Keratinocyte (primary cell): ENCODE measurements at regions not wholly inside any gene's neighbourhood (a gene's known extent, or its start where the extent isn't known, plus 50 kb on each side); places are given as distances from the start of the nearest gene placed in this dataset.
A peak's percentile ranks its signal among the peaks of the same experiment; 100 is the strongest.
"Not testable (repeated sequence)": the region's sequence is repeated elsewhere in the genome, so short reads cannot be mapped to it uniquely, and the experiment has no call there.

Source experiments
- DNase-seq: peaks from one replicate; pipeline ENCODE4 v3.0.0-alpha.2; 2011; ENCODE audit warnings: low read depth, missing footprints, low spot score
- FAIRE-seq: peaks from 2 replicates; lab custom pipeline; 2011; peaks lifted over from hg19 to GRCh38; lab: Jason Lieb, UNC
- H2AFZ ChIP-seq: 2 replicates; pipeline ENCODE4 v1.6.0; 2012; ENCODE audit warnings: low read length, control low read depth, inconsistent platforms; ENCODE audit not compliant: control insufficient read depth
- H3K27ac ChIP-seq: 2 replicates; pipeline ENCODE4 v1.5.1; 2011; ENCODE audit warnings: low read length; ENCODE audit not compliant: control insufficient read depth, insufficient read depth
- H3K27me3 ChIP-seq: 3 replicates; pipeline ENCODE4 v1.6.0; 2011; ENCODE audit warnings: low read length; ENCODE audit not compliant: control insufficient read depth, insufficient read depth; ENCODE audit errors: extremely low read depth
- H3K36me3 ChIP-seq, 2 experiments: 2 replicates in 1 of 2; 3 replicates in 1 of 2; pipeline ENCODE4 v1.5.1; 2011; ENCODE audit warnings: low read length in 2 of 2, mild to moderate bottlenecking in 1 of 2; ENCODE audit not compliant: control insufficient read depth in 2 of 2, insufficient read depth in 2 of 2; ENCODE audit errors: extremely low read depth in 1 of 2
- H3K4me1 ChIP-seq: 3 replicates; pipeline ENCODE4 v1.5.1; 2011; ENCODE audit warnings: low read length; ENCODE audit not compliant: control insufficient read depth, insufficient read depth; ENCODE audit errors: extremely low read depth
- H3K4me2 ChIP-seq: 3 replicates; pipeline ENCODE4 v1.6.0; 2011; ENCODE audit warnings: low read depth, low read length; ENCODE audit not compliant: control insufficient read depth, insufficient read depth; ENCODE audit errors: extremely low read depth
- H3K4me3 ChIP-seq, 3 experiments: fragments of 200-600 bp in 1 of 3; sonication (generic) in 1 of 3; 2 replicates in 2 of 3; 3 replicates in 1 of 3; pipeline ENCODE4 v1.5.1; 2011 to 2016; ENCODE audit warnings: low read length in 3 of 3, mild to moderate bottlenecking in 3 of 3, control low read depth in 2 of 3, inconsistent platforms in 1 of 3, low read depth in 1 of 3, mixed read lengths in 1 of 3, mixed run types in 1 of 3, moderate library complexity in 1 of 3; ENCODE audit not compliant: control insufficient read depth in 2 of 3, insufficient read depth in 2 of 3; ENCODE audit errors: extremely low read depth in 1 of 3
- H3K79me2 ChIP-seq: 2 replicates; pipeline ENCODE4 v1.6.0; 2012; ENCODE audit warnings: low read length; ENCODE audit not compliant: control insufficient read depth, insufficient read depth
- H3K9ac ChIP-seq: 3 replicates; pipeline ENCODE4 v1.6.0; 2011; ENCODE audit warnings: low read length; ENCODE audit not compliant: control insufficient read depth, insufficient read depth; ENCODE audit errors: extremely low read depth
- H3K9me1 ChIP-seq: 3 replicates; pipeline ENCODE4 v1.6.0; 2011; ENCODE audit warnings: low read length; ENCODE audit not compliant: control insufficient read depth, insufficient read depth; ENCODE audit errors: extremely low read depth
- H3K9me3 ChIP-seq: 2 replicates; pipeline ENCODE4 v1.5.1; 2012; ENCODE audit warnings: low read depth, low read length; ENCODE audit not compliant: control insufficient read depth
- H4K20me1 ChIP-seq: 3 replicates; pipeline ENCODE4 v1.6.0; 2011; ENCODE audit warnings: low read length; ENCODE audit not compliant: control insufficient read depth, insufficient read depth; ENCODE audit errors: extremely low read depth
- CTCF ChIP-seq, 3 experiments: IDR thresholded peaks in 1 of 3; conservative IDR thresholded peaks in 1 of 3; optimal IDR thresholded peaks in 1 of 3; 2 replicates in 2 of 3; 3 replicates in 1 of 3; pipeline versions ENCODE3 to v1.5.1; 2011; ENCODE audit warnings: low read length in 3 of 3, mild to moderate bottlenecking in 3 of 3, moderate library complexity in 2 of 3, control low read depth in 1 of 3, inconsistent platforms in 1 of 3; ENCODE audit not compliant: insufficient read depth in 2 of 3; ENCODE audit errors: extremely low read depth in 1 of 3
- EZH2 ChIP-seq: IDR thresholded peaks from one replicate; pipeline ENCODE4 v1.6.1; 2012; ENCODE audit warnings: inconsistent platforms, mild to moderate bottlenecking, low read length, moderate library complexity
- dilution Hi-C: fragments of 300-500 bp; cut with MboI; formaldehyde crosslinking; loops from one replicate; pipeline ENCODE4 v1.7.0; 2020; ENCODE audit warnings: low sequenced_read_pairs; ENCODE audit not compliant: extremely low pct_ligation_motif_present

GRCh38 chr17:20794532-20794931, 215.0 kb downstream of the CDRT15L2 start:
- dilution Hi-C loops, H3K4me2 ChIP-seq, H4K20me1 ChIP-seq, H3K27me3 ChIP-seq, H3K4me3 ChIP-seq, H3K4me1 ChIP-seq, H3K9ac ChIP-seq, H3K27ac ChIP-seq, H3K9me1 ChIP-seq, H3K79me2 ChIP-seq, H2AFZ ChIP-seq, FAIRE-seq, DNase-seq, H3K9me3 ChIP-seq, H3K36me3 ChIP-seq: not testable (repeated sequence)
- peak in 1 of 3 experiments; percentile 19 for TF ChIP-seq CTCF (optimal IDR thresholded peaks at IDR 0.05 in 1 of 3, IDR thresholded peaks at IDR 0.05 in 1 of 3, conservative IDR thresholded peaks at IDR 0.05 in 1 of 3; ENCODE audit: extremely low read depth in 1 of 3, insufficient read depth in 2 of 3, low read length in 3 of 3)

- H3K36me3 ChIP-seq = no peaks in the 10 kb centered on the region
- no peaks in the 10 kb centered on the region for H3K27me3 ChIP-seq
- no peak overlapping the region for H3K4me2 ChIP-seq
- H3K9me3 ChIP-seq = no peaks in the 10 kb centered on the region
- dilution Hi-C loops = no loop called here
- H3K4me1 ChIP-seq = no peaks in the 10 kb centered on the region
- H3K79me2 ChIP-seq = no peaks in the 10 kb centered on the region
- no peak overlapping the region for H3K27ac ChIP-seq
- H3K4me3 ChIP-seq = no peak overlapping the region
- no peak overlapping the region for H2AFZ ChIP-seq
- no peaks in the 10 kb centered on the region for H3K9me1 ChIP-seq
- FAIRE-seq (no peak), DNase-seq (no peak)
- TF ChIP-seq EZH2 (no peak), CTCF (optimal IDR thresholded peaks at IDR 0.05 in 1 of 3, IDR thresholded peaks at IDR 0.05 in 1 of 3, conservative IDR thresholded peaks at IDR 0.05 in 1 of 3; ENCODE audit: extremely low read depth in 1 of 3, insufficient read depth in 2 of 3, low read length in 3 of 3) (no peak)
- H3K9ac ChIP-seq = no peak overlapping the region
- H4K20me1 ChIP-seq = no peaks in the 10 kb centered on the region
These were observed 217.8 kb downstream of the CDRT15L2 start for GRCh38 chr17:20797292-20797691.
